Colon (tissue), 2 donors: ENCODE measurements at regions not wholly inside any gene's neighbourhood (a gene's known extent, or its start where the extent isn't known, plus 50 kb on each side); places are given as distances from the start of the nearest gene placed in this dataset.

Experiments
- FAIRE-seq: peaks from 2 replicates; lab custom pipeline; 2012; peaks lifted over from hg19 to GRCh38; lab: Jason Lieb, UNC
- donor health status: control.
- donor health status: control.

DNA sequence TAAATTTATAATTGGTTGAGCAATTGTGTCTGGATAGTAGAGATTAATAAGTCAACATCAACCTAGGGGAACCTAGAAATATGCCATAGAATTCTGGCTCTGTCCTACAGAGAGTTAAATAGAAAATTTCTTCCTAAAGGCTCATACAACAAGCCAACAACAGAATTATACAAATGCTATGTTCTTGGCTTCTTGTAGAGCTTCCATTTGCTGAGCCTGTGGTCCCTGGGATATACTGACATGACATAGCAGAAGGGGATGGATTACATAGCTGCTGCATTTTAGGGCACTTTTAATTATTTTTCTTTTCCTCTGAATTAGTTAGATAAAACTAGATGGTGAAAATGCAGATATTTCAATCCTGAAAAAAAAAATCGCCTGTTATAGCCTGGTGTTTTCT, 95.5 kb upstream of the ST6GAL2 start:
- no peak for FAIRE-seq

GRCh38 chr2:106982350-106982749, 96.4 kb upstream of the ST6GAL2 start:
- no peak for FAIRE-seq

- FAIRE-seq, result no peak
These were observed 97.3 kb upstream of the ST6GAL2 start for GRCh38 chr2:106983305-106983704.

- FAIRE-seq, result no peak
These were observed 102.4 kb upstream of the ST6GAL2 start for GRCh38 chr2:106988361-106988760.

DNA sequence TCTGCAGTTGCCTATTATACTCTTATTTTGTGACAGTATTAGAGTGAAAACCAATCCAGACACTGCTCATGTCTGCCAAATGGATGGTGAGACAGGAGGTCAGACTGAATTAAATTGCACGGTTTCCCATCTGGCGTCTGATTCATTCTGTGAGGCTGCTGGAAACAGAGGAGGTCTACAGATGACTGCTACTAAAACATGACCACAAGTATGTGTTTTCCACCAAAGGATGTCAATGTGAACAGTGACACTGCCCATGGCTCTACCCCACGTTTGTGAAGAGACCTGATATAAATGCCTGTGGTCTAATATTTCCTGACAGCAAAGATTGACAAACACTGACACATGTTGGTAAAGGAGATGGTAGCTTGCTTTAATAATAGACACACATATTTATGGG, 104.3 kb upstream of the ST6GAL2 start:
- no peak for FAIRE-seq

- FAIRE-seq, result no peak
These were observed 105.9 kb upstream of the ST6GAL2 start for GRCh38 chr2:106991866-106992265.

GRCh38 chr2:106995556-106995955, 109.6 kb upstream of the ST6GAL2 start:
- FAIRE-seq, result no peak

GRCh38 chr2:106996171-106996769, 110.3 kb upstream of the ST6GAL2 start:
- no peak for FAIRE-seq

DNA sequence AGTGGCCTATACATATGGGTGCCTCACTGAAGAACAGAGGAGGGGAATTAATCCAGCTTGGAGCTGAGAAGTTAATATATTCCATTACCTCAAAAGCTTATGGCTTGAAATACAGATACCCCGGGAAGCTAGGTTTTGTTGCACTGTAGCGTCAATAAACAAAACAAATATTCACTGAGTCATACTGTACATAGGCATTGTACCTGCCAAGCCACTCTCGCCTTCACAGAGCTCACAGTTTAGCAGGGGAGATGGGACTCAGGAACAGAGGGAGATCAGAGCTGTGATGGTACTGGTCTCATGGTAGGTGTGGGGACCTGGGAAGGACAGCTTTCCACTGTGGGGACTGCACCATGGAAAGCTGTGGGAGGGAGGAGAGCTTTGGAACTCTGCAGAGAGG, 111.2 kb upstream of the ST6GAL2 start:
- no peak for FAIRE-seq

DNA sequence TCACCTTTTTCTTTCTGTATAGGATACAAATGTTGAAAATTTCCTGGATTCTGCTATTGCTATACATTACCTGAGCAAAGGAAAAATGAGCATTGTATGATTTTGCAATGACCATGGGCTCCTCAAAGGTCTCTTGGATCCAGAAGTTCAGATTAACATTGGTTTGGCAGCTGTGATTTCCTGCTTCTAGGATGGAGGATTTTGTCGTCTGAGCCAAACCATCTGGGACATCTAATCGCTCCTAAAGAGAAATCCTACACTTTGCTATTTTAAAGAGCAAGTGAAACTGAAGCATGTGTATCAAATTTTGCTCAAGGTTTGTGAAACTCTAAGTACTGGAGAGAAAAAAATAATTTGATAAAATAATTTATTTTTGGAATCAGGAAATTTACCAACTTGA, 115.1 kb upstream of the ST6GAL2 start:
- no peak for FAIRE-seq

- FAIRE-seq, result no peak
These were observed 115.6 kb upstream of the ST6GAL2 start for GRCh38 chr2:107001551-107001950.

DNA sequence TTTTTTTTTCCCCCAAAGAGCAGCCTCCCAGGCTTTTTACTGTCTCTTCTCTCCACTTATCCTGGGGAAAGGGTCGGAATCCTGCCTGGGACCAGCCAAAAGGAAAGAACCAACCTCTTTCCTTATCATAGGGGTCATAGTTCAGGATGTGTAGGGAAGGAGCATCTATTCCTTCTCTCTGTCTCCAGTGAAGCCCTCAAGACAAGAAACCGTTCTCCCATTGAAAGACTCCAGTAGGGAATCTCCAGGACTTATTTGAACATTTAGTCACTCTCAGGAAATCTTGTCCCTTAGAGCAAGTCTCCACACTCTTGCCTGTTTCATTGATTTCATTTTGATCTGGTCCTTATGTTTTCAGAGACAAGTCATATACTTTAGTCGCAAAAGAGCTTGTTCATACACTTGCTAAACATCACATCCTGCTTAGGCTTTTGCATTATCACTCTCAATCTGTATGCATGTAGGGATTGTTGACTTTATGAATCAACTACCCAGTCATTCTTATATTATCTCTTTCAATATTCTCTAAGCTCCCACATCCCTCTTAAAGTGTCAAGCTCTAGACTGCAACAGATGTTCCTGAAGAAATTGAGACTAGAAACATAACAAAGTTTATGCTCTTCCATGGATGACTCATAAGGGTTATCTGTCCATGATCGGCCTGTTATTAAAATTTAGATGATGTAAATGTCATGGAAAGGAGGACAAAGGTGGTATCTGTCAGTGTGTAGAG, 116.2 kb upstream of the ST6GAL2 start:
- FAIRE-seq, result no peak

DNA sequence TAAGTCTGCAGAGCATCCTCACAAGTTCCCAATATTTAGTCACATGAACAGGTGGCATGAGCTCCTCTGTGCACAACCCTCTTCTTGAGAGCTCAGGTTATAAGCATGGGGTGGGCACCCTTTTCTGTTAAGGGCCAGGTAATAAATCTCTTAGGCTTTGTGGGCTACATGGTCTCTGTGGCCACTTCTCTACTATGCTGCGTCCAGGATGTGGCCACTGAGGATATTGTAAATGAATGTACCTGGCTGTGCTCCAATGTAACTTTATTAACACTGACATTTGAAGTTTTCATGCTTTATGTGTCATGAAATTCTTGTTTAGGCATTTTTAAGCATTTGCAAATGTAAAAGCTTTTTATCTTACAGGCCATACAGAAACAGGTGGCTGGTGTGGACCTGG, 116.8 kb upstream of the ST6GAL2 start:
- FAIRE-seq, result no peak

GRCh38 chr2:107005853-107006252, 119.9 kb upstream of the ST6GAL2 start:
- FAIRE-seq, result no peak

GRCh38 chr2:107006836-107007235, 120.9 kb upstream of the ST6GAL2 start:
- no peak for FAIRE-seq

DNA sequence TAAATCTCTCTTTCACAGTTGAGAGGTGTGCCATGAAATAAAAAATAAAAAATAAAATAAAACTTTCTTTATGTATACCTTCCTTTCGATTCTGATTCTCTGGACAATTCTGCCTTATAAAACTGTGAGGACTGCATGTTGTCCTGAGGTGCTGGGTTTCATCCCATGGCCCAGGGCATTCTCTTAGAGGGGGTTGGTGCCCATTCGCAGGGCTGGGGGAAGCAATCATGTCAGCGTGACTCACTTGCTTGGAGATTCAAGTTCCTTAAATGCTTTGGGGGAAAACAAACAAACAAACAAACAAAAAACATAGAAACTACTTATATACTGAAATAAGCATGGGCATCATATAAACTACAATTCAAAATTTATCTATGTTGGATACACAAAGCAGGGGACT, 122.0 kb upstream of the ST6GAL2 start:
- no peak for FAIRE-seq

DNA sequence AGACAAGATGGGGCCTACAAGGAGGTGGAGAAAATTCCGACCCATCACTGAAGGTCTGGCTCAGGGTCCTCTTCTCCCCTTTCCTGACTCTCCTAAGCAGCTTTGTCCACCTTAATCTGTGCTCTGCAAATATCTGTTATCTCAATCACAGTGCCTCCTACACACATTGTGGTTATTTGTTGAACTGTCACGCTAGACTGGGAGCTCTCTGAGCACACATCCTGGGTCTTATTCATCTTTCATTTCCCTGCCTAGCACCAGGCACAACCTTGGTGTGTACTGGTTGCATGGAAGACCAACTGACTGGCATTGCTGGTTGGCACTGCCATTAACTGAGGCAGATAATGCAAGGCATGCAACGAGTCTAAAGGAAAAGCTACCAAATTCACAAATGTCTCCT, 122.9 kb upstream of the ST6GAL2 start:
- FAIRE-seq, result no peak

DNA sequence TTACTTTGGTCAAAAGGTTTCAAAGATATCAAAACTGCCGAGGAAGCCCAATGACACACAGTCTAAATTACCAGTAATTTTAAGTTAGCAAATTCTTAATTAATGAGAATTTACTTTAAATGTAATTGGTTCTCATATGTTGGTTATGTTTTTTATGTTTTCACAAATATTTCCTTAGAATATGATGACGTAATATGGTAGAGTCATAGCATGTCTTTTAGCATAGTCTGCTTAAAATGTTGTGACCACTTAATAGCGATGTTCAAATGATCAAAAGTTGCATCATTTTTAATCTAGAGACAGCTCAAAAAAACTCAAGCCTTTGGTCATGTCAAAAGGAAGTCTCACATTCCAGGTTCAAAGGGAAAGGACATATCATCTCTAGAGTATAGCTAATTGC, 123.3 kb upstream of the ST6GAL2 start:
- FAIRE-seq, result no peak

DNA sequence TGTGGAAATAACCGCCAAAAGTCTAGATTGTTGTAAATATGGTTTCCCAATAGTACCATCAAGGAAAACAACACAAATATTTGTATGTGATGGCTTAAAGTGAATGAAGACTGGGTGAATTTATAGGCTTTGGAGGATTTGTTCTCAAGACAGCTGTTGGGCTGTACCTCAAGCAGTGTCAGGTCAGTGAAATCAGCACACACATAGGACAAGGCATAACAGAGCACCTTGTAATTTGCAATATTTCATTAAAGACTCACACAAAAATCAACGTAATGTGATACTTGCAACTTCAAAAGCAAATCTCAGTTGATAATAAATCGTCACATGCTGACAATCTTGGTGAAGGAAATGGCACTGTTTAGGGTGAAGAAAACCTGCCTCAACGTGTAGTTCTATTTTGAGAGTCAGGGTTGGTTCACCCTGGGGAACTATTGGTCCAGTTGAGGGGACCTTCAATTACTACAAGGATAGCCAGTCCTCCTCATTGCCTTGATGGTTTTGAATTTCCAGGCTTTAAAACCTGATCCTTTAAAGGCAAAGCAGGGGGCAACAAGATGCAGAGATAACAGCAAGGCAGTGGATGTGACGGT, 126.8 kb upstream of the ST6GAL2 start:
- no peak for FAIRE-seq

DNA sequence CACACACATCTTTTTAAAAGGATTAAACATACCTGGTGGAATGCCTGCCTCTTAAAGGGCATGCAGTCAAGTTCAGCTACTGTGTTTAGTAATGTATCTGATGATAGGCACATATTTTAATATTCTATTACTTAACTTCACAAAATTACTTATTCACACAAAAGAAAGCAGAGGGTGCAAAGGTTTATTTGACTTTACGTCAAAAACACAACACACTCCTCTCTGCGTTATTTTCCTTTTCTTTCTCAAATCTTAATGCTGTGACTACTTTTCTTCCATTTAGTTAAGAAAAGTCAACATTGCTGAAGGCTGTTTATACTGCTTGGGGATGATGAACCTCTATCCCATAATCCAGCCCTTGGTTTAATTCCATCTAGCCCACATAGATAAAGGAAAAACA, 127.9 kb upstream of the ST6GAL2 start:
- no peak for FAIRE-seq

- no peak for FAIRE-seq
These were observed 132.4 kb upstream of the ST6GAL2 start for GRCh38 chr2:107018366-107018765.

- no peak for FAIRE-seq
These were observed 134.4 kb upstream of the ST6GAL2 start for GRCh38 chr2:107020392-107020791.

DNA sequence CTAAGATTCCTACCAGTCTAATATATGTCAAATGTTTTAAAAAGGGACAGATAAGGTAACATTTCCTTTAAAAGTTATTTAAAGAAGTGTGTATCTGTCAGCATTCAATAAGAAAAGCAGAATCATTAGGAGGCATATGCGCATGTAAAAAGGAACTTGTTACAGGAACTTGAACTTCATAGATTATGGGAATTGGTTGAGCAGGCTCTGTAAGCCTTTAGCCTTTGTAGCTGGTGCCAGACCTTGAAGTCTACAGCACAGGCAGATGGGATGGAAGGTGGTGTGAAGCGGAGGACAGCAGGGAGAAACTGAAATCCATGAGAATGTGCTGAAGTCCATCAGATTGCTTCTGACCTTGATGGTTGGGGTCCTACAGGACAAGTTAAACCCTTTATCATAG, 138.3 kb upstream of the ST6GAL2 start:
- no peak for FAIRE-seq
